Pancreas (tissue), 10 donors: ENCODE measurements at regions not wholly inside any gene's neighbourhood (a gene's known extent, or its start where the extent isn't known, plus 50 kb on each side); places are given as distances from the start of the nearest gene placed in this dataset.

Experiments used
- ATAC-seq, 4 donors: fragments of 200-7000 bp; cut with Tn5 transposase; one replicate each; pipeline versions ENCODE4 v1.8.0 to v1.9.1; 2020; ENCODE audit warnings: mild to moderate bottlenecking in 4 of 4, moderate library complexity in 4 of 4
- DNase-seq, 6 donors: peaks; one replicate each; pipeline ENCODE4 v3.0.0-alpha.2; 2020
- FAIRE-seq: peaks from 2 replicates; lab custom pipeline; 2012; peaks lifted over from hg19 to GRCh38; lab: Jason Lieb, UNC
- H3K27ac ChIP-seq, 4 donors: fragments of 200-600 bp; sonication (generic); 1 replicate in 3 of 4; 2 replicates in 1 of 4; pipeline versions ENCODE4 v1.5.0 to v1.8.0; 2020
- H3K27me3 ChIP-seq, 4 donors: fragments of 200-600 bp; one replicate each; pipeline ENCODE4 v1.8.0; 2021
- H3K36me3 ChIP-seq, 3 donors: fragments of 200-600 bp; sonication (generic) in 1 of 3; one replicate each; pipeline versions ENCODE4 v1.5.0 to v1.8.0; 2020 to 2021
- H3K4me1 ChIP-seq, 3 donors: fragments of 200-600 bp; one replicate each; pipeline ENCODE4 v1.8.0; 2021
- H3K4me3 ChIP-seq, 4 donors: fragments of 200-600 bp; sonication (generic) in 2 of 4; one replicate each; pipeline versions ENCODE4 v1.5.0 to v1.8.0; 2020 to 2021
- H3K9me3 ChIP-seq, 4 donors: fragments of 200-600 bp; one replicate each; pipeline ENCODE4 v1.8.0; 2021
- CTCF ChIP-seq, 4 donors: fragments of 200-600 bp; sonication (generic) in 3 of 4; IDR thresholded peaks; one replicate each; pipeline versions ENCODE4 v1.5.0 to v1.8.0; 2021; ENCODE audit warnings: antibody characterized with exemption in 4 of 4
- WGBS, 2 donors: extraction: QIAGEN DNeasy Blood & Tissue Kit; methylation state at CpG; one replicate each; pipeline ENCODE4 v1.1.7; 2013; 5-methylcytosine and 5-hydroxymethylcytosine counted together
- intact Hi-C, 3 donors: fragments of 100-400 bp; cut with DNase I; formaldehyde crosslinking; loops; one replicate each; pipeline versions ENCODE4 v1.11.1 to v1.14.2; 2022
- donor health status: healthy with polysubstance abuse.
- donor health status: DM: no; HTN: no; CAD: no; lungs with moderate emphysema.
- donor health status: DM: no; HTN: no; CAD: no.
- donor health status: control.
- donor health status: control.
- donor health status: Bipolar disorder and iron deficiency.
- donor health status: DM: yes; HTN: yes; CAD: no.
- donor health status: DM: no; HTN: no; CAD: no.
- donor health status: DM: no; HTN: no; CAD: no.
- donor health status: DM: yes; HTN: yes; CAD: no.

- no peak for FAIRE-seq
- H3K4me1 ChIP-seq = peaks cover 0 to 7% (median 7%) of the 10 kb centered on the region in 3 donors
- no peak overlapping the region for H3K27ac ChIP-seq
- H3K36me3 ChIP-seq = no peaks in the 10 kb centered on the region
- H3K9me3 ChIP-seq = no peaks in the 10 kb centered on the region
- ATAC-seq = peak; percentile 53 to 76 (median 76)
- no peak for TF ChIP-seq CTCF (IDR thresholded peaks at IDR 0.05)
- 67 to 73% methylated on average over 6 of the region's 6 CpGs for WGBS, 2 donors
- intact Hi-C loops = no loop called here
- H3K27me3 ChIP-seq = no peaks in the 10 kb centered on the region
- DNase-seq = no peak
- H3K4me3 ChIP-seq = no peak overlapping the region
Measured at GRCh38 chr5:82622711-82623514, 344.8 kb upstream of the RPS23 start.

GRCh38 chr5:82622205-82622604 lies 344.1 kb upstream of the RPS23 start:
- Histone ChIP-seq H3K27ac (no peak overlapping the region), H3K4me3 (no peak overlapping the region), H3K4me1 (peaks cover 0 to 7% (median 7%) of the 10 kb centered on the region in 3 donors), H3K9me3 (no peaks in the 10 kb centered on the region), H3K36me3 (no peaks in the 10 kb centered on the region), H3K27me3 (no peaks in the 10 kb centered on the region)
- intact Hi-C loops = no loop called here
- no peak for TF ChIP-seq CTCF (IDR thresholded peaks at IDR 0.05)
- ATAC-seq (no peak), FAIRE-seq (no peak), DNase-seq (no peak)
- 90 to 93% methylated on average over 4 of the region's 4 CpGs for WGBS, 2 donors

GRCh38 chr5:82620957-82621600 lies 342.9 kb upstream of the RPS23 start:
- H3K27ac ChIP-seq = no peak overlapping the region
- FAIRE-seq = no peak
- DNase-seq = no peak
- no peaks in the 10 kb centered on the region for H3K9me3 ChIP-seq
- H3K4me3 ChIP-seq = no peak overlapping the region
- intact Hi-C loops = no loop called here
- no peak for TF ChIP-seq CTCF (IDR thresholded peaks at IDR 0.05)
- H3K36me3 ChIP-seq = no peaks in the 10 kb centered on the region
- ATAC-seq = no peak
- 69 to 77% methylated on average over 3 of the region's 3 CpGs for WGBS, 2 donors
- H3K27me3 ChIP-seq = no peaks in the 10 kb centered on the region
- H3K4me1 ChIP-seq = peaks cover 0 to 7% (median 7%) of the 10 kb centered on the region in 3 donors

- Histone ChIP-seq H3K27me3 (no peaks in the 10 kb centered on the region), H3K4me3 (no peak overlapping the region), H3K9me3 (no peaks in the 10 kb centered on the region), H3K36me3 (no peaks in the 10 kb centered on the region), H3K4me1 (peaks cover 0 to 7% (median 7%) of the 10 kb centered on the region in 3 donors), H3K27ac (no peak overlapping the region)
- intact Hi-C loops = no loop called here
- no peak for DNase-seq
- FAIRE-seq = no peak
- TF ChIP-seq CTCF (IDR thresholded peaks at IDR 0.05) = no peak
- ATAC-seq = no peak
- WGBS, 2 donors = 79 to 86% methylated on average over 3 of the region's 3 CpGs
Measured at GRCh38 chr5:82619097-82619496, 340.9 kb upstream of the RPS23 start.

- ATAC-seq = no peak
- 73 to 92% methylated on average over 3 of the region's 3 CpGs for WGBS, 2 donors
- no peak for FAIRE-seq
- H3K9me3 ChIP-seq = no peaks in the 10 kb centered on the region
- intact Hi-C loops = no loop called here
- no peaks in the 10 kb centered on the region for H3K36me3 ChIP-seq
- H3K27me3 ChIP-seq = no peaks in the 10 kb centered on the region
- no peak for DNase-seq
- H3K4me1 ChIP-seq = no peaks in the 10 kb centered on the region
- H3K27ac ChIP-seq = no peak overlapping the region
- no peak for TF ChIP-seq CTCF (IDR thresholded peaks at IDR 0.05)
- no peak overlapping the region for H3K4me3 ChIP-seq
Measured at GRCh38 chr5:82614706-82615105, 336.6 kb upstream of the RPS23 start.
